Fibroblast of skin of right quadriceps (primary cell): ENCODE measurements at regions not wholly inside any gene's neighbourhood (a gene's known extent, or its start where the extent isn't known, plus 50 kb on each side); places are given as distances from the start of the nearest gene placed in this dataset.

ENCODE experiments used
- DNase-seq: peaks from one replicate; pipeline ENCODE4 v3.0.0-alpha.2; 2013

DNA sequence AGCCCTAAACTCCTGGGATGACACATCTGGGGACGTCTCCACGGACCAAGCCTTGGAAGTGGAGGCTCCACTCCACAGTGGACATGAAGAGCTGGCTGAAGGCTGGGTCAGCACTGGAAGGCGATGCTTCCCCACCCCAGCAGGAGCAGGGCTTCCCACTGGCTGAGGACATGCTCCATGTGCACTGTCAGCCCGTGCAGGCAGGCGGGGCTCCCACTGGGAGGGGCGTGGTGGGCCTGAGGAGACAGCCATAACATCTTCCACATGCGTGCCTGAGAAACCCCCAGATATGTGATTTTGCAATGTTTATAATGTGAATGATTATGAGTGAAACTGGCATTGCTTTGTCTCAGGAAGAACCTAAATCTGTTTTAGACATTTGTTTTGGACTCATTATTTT, 231.3 kb downstream of the KLF13 start:
- DNase-seq = no peak

- no peak for DNase-seq
Measured at GRCh38 chr15:31558840-31559239, 232.2 kb downstream of the KLF13 start.

DNA sequence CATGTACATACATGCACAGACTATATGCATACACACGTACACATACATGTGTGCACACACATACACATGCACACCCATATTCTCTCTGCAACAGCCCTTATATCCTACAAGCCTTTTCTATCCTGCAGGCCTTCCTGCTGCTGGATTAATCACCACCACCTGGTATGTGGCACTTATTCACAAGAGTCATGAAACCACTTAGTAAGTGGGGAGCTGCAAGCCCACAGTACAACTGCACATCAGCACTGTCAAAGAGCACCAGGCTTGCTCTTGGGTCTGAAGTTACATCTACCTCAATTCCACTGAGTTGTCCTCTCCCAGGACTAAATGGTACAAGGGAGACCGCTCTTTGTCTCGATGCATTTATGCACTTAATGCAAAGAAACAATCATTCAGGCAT, 233.2 kb downstream of the KLF13 start:
- no peak for DNase-seq

DNA sequence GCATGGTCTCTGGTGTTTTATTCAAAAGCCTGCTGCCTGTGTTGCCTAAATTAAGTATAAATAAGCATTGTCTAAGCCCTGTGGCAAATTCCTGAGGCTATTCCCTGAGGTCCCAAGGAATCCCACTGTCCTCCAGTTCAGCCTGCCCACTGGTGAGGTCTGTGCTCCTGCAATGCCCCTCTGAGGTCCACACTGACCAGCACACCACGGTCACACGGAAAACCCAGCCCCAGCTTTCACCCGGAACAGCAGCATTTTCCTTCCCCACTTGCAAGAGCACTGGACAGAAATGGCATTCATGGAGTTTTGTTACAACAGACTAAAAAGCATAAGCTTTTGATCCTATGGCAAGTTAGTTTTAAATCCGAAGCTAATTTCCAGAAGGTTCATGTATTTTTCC, 234.0 kb downstream of the KLF13 start:
- no peak for DNase-seq

DNA sequence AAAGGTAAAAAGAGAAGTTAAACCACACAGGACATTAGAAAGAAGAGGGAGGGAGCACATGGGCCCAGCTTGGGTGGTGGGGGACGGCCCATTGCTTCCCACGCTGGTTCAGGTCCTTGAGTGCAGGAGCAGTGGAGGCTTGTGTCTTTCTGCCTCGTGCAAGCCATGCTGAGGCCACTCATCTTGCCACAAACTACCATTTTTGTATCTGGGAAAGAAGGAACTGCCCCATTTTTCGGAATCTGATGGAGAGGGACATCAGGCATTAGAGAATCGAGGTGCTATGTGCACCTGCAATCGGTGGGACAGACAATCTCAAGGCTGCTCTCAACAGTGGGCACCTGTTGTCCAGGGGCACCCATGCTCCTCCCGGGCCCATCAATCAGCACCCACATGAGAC, 234.5 kb downstream of the KLF13 start:
- DNase-seq = no peak

GRCh38 chr15:31563001-31563400, 236.4 kb downstream of the KLF13 start:
- no peak for DNase-seq

GRCh38 chr15:31563421-31563820, 236.8 kb downstream of the KLF13 start:
- no peak for DNase-seq

DNA sequence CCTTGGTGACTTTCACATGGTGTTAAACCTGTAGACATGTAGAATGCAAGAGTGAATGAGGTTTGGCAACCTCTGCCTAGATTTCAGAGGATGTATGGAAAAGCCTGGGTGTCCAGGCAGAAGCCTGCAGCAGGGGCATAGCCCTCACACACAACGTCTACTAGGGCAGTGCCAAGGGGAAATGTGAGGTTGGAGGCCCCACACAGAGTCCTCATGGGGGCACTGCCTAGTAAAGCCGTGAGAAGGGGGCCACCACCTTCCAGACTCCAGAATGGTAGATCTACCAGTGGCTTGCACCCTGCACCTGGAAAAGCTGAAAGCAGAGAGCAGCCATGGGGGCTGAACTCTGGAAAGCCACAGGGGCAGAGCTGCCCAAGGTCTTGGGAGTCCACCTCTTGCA, 241.2 kb downstream of the KLF13 start:
- no peak for DNase-seq

DNA sequence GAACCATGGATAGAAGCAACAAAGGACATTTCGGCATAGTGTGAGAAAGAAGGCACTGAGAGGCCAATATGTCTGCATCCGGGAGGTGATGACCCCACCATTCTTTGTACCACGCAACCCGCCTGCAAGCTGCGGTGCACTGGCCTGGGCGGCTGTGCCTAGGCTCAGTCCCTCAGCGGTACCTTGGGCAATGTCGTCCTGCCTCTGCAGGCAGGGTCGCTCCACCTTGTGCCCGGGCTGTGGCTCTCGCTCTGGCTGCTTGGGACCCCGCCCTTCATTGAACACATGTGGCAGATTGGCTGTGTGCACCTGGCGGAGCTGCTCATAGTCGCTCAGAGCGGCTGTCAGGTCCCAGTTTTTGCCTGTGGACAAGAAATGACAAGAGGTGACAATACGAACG, 243.2 kb downstream of the KLF13 start:
- DNase-seq = no peak

GRCh38 chr15:31570591-31570990, 244.0 kb downstream of the KLF13 start:
- DNase-seq = no peak

DNA sequence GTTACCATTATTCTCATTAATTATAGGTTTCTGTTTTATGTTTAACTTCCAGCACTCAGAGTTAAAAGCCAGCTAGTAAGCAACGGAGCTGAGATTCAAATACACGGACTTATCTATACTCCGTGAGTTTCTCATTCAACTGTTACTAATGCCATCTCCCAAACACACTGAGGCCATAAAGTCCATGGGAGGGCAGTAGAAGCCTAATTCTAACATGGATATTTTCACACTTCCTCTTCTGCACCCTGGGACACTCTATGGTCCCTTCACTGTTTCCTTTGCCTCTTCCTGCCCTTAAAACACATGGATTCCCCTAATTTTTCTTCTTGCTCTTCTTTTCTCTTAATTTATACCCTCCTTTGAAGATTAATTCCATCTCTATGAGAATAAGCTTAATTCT, 245.0 kb downstream of the KLF13 start:
- DNase-seq = no peak

DNA sequence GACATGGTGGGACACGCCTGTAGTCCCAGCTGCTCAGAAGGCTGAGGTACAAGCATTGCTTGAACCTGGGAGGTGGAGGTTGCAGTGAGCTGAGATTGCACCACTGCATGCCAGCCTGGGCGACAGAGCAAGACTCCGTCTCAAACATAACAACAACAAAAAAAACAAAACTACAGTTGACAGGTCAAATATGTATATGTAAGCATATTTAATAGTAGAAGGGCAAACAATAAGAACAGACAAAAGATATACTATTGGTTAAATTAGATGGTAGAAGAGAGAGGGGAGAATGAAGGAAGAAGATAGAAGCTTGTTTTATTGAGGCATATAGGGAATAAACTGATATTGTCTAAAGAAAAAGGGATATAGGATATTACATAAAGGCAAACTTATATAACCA, 247.1 kb downstream of the KLF13 start:
- no peak for DNase-seq

- no peak for DNase-seq
Measured at GRCh38 chr15:31574766-31575165, 248.1 kb downstream of the KLF13 start.

DNA sequence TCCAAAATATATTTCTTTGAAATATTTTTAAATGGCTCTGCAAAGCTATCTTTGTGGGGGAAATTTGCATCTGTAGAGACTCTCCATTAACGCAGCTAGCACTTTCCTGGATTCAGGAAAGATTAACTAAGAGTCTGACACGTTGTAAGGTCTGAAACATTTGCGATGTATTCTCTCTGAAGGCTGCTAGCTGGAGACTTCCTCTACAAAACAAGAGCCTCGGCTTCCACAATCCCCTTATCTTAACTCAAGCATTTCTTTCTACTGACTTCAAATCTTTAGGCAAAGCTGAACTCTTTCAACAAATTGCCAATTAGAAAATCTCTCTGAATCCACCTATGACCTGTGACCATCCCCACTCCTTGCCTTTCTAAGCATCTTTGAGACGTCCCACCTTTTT, 250.5 kb downstream of the KLF13 start:
- no peak for DNase-seq

GRCh38 chr15:31579282-31579681, 252.6 kb downstream of the KLF13 start:
- DNase-seq = no peak

DNA sequence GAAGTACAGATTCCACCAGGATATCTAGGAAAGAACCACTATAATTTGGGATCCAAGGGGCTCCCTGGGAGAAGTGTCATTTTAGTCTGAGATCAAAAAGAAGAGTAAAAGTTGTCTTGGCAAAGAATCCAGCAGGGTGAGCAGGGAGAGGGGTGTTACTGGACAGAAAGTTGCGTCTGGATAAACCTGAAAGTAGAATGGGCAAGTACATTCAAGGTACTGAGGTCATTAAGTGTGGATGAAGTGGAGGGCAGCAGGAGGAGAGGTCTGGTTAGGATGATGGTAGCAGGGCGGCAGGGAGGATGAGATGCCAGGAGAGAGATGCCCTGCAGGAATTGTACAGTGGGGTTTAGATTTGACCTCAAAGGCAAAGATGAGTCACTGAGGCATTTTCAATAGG, 253.3 kb downstream of the KLF13 start:
- no peak for DNase-seq

DNA sequence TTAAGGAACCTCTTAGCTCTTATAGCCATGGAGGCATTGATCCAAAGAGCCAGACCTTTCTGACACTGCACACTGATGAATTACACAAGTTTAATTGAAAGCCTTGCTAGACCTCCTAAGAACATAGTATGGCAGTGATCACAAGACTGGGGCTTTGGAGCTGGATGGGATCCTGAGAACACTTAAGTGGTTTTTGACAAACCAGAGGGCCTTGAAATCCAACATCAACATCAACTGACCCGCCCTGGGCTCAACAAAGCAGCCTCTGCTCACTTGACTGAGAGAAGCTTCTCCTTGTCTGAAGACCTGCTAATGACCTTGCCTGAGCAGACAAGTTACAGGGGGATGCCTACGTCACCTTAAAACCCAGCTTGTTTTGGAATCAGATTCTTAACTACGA, 257.6 kb downstream of the KLF13 start:
- DNase-seq = no peak

DNA sequence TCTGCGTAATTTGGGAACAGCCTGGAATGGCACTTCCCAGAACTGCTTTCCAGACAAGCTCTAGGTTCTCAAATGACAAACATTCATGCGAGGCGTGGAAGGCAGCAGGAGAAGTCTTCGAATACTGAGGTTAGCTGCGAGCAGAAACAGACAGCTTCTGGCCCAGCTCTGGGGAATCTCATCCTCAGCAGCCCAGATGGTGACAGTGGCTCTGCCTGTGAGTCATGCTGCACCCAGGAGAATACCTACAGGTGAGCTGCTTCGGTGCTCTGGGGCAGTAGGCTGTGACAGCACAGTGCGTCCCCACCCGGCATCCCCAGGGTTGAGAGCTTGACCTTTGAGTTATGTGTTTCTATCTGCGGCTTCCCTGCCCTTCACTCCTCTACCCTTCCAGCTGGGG, 258.6 kb downstream of the KLF13 start:
- no peak for DNase-seq

GRCh38 chr15:31586841-31587240, 260.2 kb downstream of the KLF13 start:
- no peak for DNase-seq

- no peak for DNase-seq
Measured at GRCh38 chr15:31587583-31587982, 260.9 kb downstream of the KLF13 start.

GRCh38 chr15:31590609-31591008, 264.0 kb downstream of the KLF13 start:
- DNase-seq = peak; percentile 34

DNA sequence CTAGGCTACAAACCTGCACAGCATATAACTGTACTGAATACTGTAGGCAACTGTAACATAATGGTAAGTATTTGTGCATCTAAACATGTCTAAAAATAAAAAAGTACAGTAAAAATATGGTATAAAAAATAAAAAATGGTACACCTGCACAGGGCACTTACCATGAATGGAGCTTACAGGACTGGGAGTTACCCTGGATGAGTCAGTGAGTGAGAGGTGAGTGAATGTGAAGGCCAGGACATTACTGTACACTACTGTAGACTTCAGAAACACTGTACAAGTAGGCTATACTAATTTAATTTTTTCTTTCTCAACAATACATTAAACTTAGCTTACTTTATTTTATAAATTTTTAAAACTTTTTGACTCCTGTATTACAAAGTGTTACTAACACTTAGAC, 265.3 kb downstream of the KLF13 start:
- DNase-seq = no peak

DNA sequence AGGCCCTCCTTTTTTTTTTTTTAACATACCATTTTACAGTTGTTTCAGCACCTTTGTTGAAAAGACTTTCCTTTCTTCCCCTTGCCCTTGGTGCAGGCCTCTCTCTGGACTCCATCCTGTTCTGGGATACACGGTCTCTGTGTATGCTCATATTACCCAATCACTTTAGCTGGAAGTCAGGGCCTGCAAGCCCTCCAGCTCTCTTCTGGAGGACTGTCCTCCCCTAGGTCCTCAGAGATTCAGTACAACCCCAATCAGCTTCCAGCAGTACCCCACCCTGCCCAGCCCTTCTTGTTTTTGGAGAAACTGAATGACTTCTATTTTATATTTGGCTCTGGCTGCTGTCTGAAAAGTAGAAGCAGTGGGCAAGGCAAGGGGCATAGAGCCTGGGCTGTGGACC, 270.8 kb downstream of the KLF13 start:
- no peak for DNase-seq

GRCh38 chr15:31598620-31599019, 272.0 kb downstream of the KLF13 start:
- DNase-seq = no peak

- DNase-seq = peak; percentile 42
Measured at GRCh38 chr15:31605467-31605931, 278.9 kb downstream of the KLF13 start.

- DNase-seq = peak; percentile 74
Measured at GRCh38 chr15:31606194-31606669, 279.6 kb downstream of the KLF13 start.
